H1 (cell line): ENCODE measurements at regions not wholly inside any gene's neighbourhood (a gene's known extent, or its start where the extent isn't known, plus 50 kb on each side); places are given as distances from the start of the nearest gene placed in this dataset.

Experiments used
- CTCF ChIA-PET: fragments of 300-600 bp; sonication (Branson Sonifier 250); formaldehyde crosslinking; loops from one replicate; lab custom pipeline; 2021; ENCODE audit not compliant: partially characterized antibody; lab: Charles Lee
- POLR2A ChIA-PET: fragments of 300-600 bp; sonication (Branson Sonifier 250); formaldehyde crosslinking; loops from one replicate; lab custom pipeline; 2021; ENCODE audit warnings: inconsistent platforms; ENCODE audit not compliant: partially characterized antibody; lab: Charles Lee
- DNase-seq, 2 experiments: peaks; one replicate each; pipeline versions ENCODE4 v3.0.0 to v3.0.0-alpha.2; 2010 to 2022; ENCODE audit warnings: low spot score in 2 of 2, low read depth in 1 of 2, mixed read lengths in 1 of 2
- FAIRE-seq: peaks from 2 replicates; lab custom pipeline; 2011; peaks lifted over from hg19 to GRCh38; lab: Jason Lieb, UNC
- H2AFZ ChIP-seq: 2 replicates; pipeline ENCODE4 v1.8.1; 2012; ENCODE audit warnings: low read length, inconsistent platforms
- H2AK5ac ChIP-seq: 2 replicates; pipeline ENCODE4 v1.6.1; 2013; ENCODE audit warnings: low read depth, low read length
- H2BK120ac ChIP-seq: replicated peaks from 2 replicates; pipeline ENCODE3; 2013; ENCODE audit warnings: low read depth, low read length, inconsistent platforms
- H2BK12ac ChIP-seq: 2 replicates; pipeline ENCODE4 v1.6.1; 2013; ENCODE audit warnings: low read depth, low read length
- H2BK15ac ChIP-seq: 2 replicates; pipeline ENCODE4 v1.6.1; 2013; ENCODE audit warnings: low read length
- H2BK20ac ChIP-seq: 2 replicates; pipeline ENCODE4 v1.6.1; 2013; ENCODE audit warnings: low read length
- H2BK5ac ChIP-seq: 2 replicates; pipeline ENCODE4 v1.6.1; 2013; ENCODE audit warnings: low read depth, low read length
- H3K14ac ChIP-seq: 2 replicates; pipeline ENCODE4 v1.6.1; 2013; ENCODE audit warnings: inconsistent platforms; ENCODE audit not compliant: insufficient read length
- H3K18ac ChIP-seq: 2 replicates; pipeline ENCODE4 v1.6.1; 2013; ENCODE audit warnings: low read length; ENCODE audit errors: extremely low read depth
- H3K23ac ChIP-seq: 2 replicates; pipeline ENCODE4 v1.6.1; 2013; ENCODE audit warnings: inconsistent platforms; ENCODE audit not compliant: insufficient read length
- H3K23me2 ChIP-seq: 2 replicates; pipeline ENCODE4 v1.6.1; 2013; ENCODE audit warnings: low read depth, low read length
- H3K27ac ChIP-seq: 2 replicates; pipeline ENCODE4 v1.6.1; 2011; ENCODE audit warnings: low read depth, low read length, inconsistent platforms
- H3K27me3 ChIP-seq, 4 experiments: replicated peaks in 1 of 4; 1 replicate in 1 of 4; 2 replicates in 3 of 4; pipeline versions ENCODE4 v1.6.1 to v1.8.1; 2011 to 2013; ENCODE audit warnings: low read length in 3 of 4, mild to moderate bottlenecking in 3 of 4, inconsistent platforms in 2 of 4, mixed read lengths in 2 of 4, moderate library complexity in 1 of 4; ENCODE audit not compliant: control insufficient read depth in 3 of 4, insufficient read depth in 3 of 4; ENCODE audit errors: extremely low read depth in 1 of 4
- H3K36me3 ChIP-seq, 4 experiments: 2 replicates each; pipeline versions ENCODE4 v1.6.1 to v1.8.1; 2011 to 2013; ENCODE audit warnings: mild to moderate bottlenecking in 4 of 4, low read length in 3 of 4, moderate library complexity in 2 of 4, control low read depth in 1 of 4, inconsistent platforms in 1 of 4; ENCODE audit not compliant: insufficient read depth in 4 of 4, control insufficient read depth in 2 of 4
- H3K4ac ChIP-seq: replicated peaks from 2 replicates; pipeline ENCODE3; 2013; ENCODE audit warnings: low read length, low read depth, mixed read lengths, inconsistent platforms; ENCODE audit not compliant: insufficient read length
- H3K4me1 ChIP-seq, 4 experiments: replicated peaks in 1 of 4; 1 replicate in 1 of 4; 2 replicates in 3 of 4; pipeline versions ENCODE4 v1.6.1 to v1.8.1; 2011 to 2013; ENCODE audit warnings: low read length in 3 of 4, inconsistent platforms in 2 of 4, mixed read lengths in 1 of 4; ENCODE audit not compliant: insufficient read depth in 4 of 4, control insufficient read depth in 3 of 4
- H3K4me2 ChIP-seq, 2 experiments: 2 replicates each; pipeline versions ENCODE4 v1.6.1 to v1.8.1; 2011 to 2013; ENCODE audit warnings: low read depth in 2 of 2, low read length in 2 of 2, control low read depth in 1 of 2, inconsistent platforms in 1 of 2, mild to moderate bottlenecking in 1 of 2; ENCODE audit not compliant: insufficient read depth in 1 of 2
- H3K4me3 ChIP-seq, 4 experiments: fragments of 200-600, 300-600 bp in 1 of 4; sonication (generic), shearing (Covaris generic), sonication (Bioruptor Twin) in 1 of 4; 2 replicates each; pipeline versions ENCODE4 v1.5.1 to v1.8.1; 2011 to 2016; ENCODE audit warnings: low read length in 4 of 4, low read depth in 3 of 4, control low read depth in 2 of 4, inconsistent platforms in 2 of 4, mild to moderate bottlenecking in 2 of 4, mixed read lengths in 1 of 4, moderate library complexity in 1 of 4; ENCODE audit not compliant: insufficient read depth in 2 of 4; ENCODE audit errors: extremely low read depth in 1 of 4
- H3K56ac ChIP-seq: replicated peaks from 2 replicates; pipeline ENCODE3; 2013; ENCODE audit warnings: low read depth, mild to moderate bottlenecking, mixed read lengths, low read length, inconsistent platforms; ENCODE audit not compliant: insufficient read length
- H3K79me1 ChIP-seq: 2 replicates; pipeline ENCODE4 v1.6.1; 2013; ENCODE audit warnings: low read depth, low read length, control low read depth
- H3K79me2 ChIP-seq, 2 experiments: 2 replicates each; pipeline versions ENCODE4 v1.6.1 to v1.8.1; 2012 to 2013; ENCODE audit warnings: low read length in 2 of 2, mild to moderate bottlenecking in 2 of 2, inconsistent platforms in 1 of 2; ENCODE audit not compliant: insufficient read depth in 2 of 2, control insufficient read depth in 1 of 2
- H3K9ac ChIP-seq, 4 experiments: replicated peaks in 1 of 4; 1 replicate in 1 of 4; 2 replicates in 3 of 4; pipeline versions ENCODE4 v1.6.1 to v1.8.1; 2011 to 2013; ENCODE audit warnings: low read depth in 3 of 4, low read length in 3 of 4, control low read depth in 2 of 4, mild to moderate bottlenecking in 2 of 4, moderate library complexity in 2 of 4, inconsistent platforms in 1 of 4; ENCODE audit errors: extremely low read depth in 1 of 4
- H3K9me3 ChIP-seq, 2 experiments: 2 replicates each; pipeline versions ENCODE4 v1.6.1 to v1.8.1; 2012 to 2013; ENCODE audit warnings: mild to moderate bottlenecking in 2 of 2, moderate library complexity in 2 of 2, control low read depth in 1 of 2, inconsistent platforms in 1 of 2, low read depth in 1 of 2, low read length in 1 of 2, mixed read lengths in 1 of 2; ENCODE audit not compliant: insufficient read depth in 2 of 2
- H4K20me1 ChIP-seq, 2 experiments: replicated peaks in 1 of 2; 2 replicates each; pipeline versions ENCODE3 to v1.8.1; 2011 to 2013; ENCODE audit warnings: inconsistent platforms in 2 of 2, low read length in 2 of 2, mild to moderate bottlenecking in 1 of 2; ENCODE audit not compliant: insufficient read depth in 2 of 2, control insufficient read depth in 1 of 2
- H4K5ac ChIP-seq: 2 replicates; pipeline ENCODE4 v1.6.1; 2013; ENCODE audit warnings: low read length, low read depth, mixed read lengths, inconsistent platforms; ENCODE audit not compliant: insufficient read length
- H4K8ac ChIP-seq: 2 replicates; pipeline ENCODE4 v1.8.0; 2013; ENCODE audit warnings: mild to moderate bottlenecking, moderate library complexity, low read length, inconsistent platforms; ENCODE audit not compliant: insufficient read depth; ENCODE audit errors: extremely low read depth
- H4K91ac ChIP-seq: replicated peaks from 2 replicates; pipeline ENCODE3; 2013; ENCODE audit warnings: low read length, mixed read lengths, inconsistent platforms; ENCODE audit not compliant: insufficient read length
- CHD1 ChIP-seq: IDR thresholded peaks from 2 replicates; pipeline ENCODE4 v1.6.1; 2012; ENCODE audit warnings: low read depth, low read length, improper control_type of control experiment
- CHD2 ChIP-seq: IDR thresholded peaks from 2 replicates; pipeline ENCODE4 v1.6.1; 2012; ENCODE audit warnings: low read length, improper control_type of control experiment
- EP300 ChIP-seq, 2 experiments: IDR thresholded peaks; 1 replicate in 1 of 2; 2 replicates in 1 of 2; pipeline ENCODE4 v1.6.1; 2011 to 2012; ENCODE audit warnings: low read depth in 2 of 2, low read length in 2 of 2, mild to moderate bottlenecking in 2 of 2, borderline replicate concordance in 1 of 2, inconsistent platforms in 1 of 2, moderate library complexity in 1 of 2
- MAFK ChIP-seq: IDR thresholded peaks from 2 replicates; pipeline ENCODE4 v1.6.1; 2012; ENCODE audit warnings: low read depth, mild to moderate bottlenecking, improper control_type of control experiment, low read length
- POLR2A ChIP-seq, 2 experiments: IDR thresholded peaks; 1 replicate in 1 of 2; 2 replicates in 1 of 2; pipeline ENCODE4 v1.6.1; 2011; ENCODE audit warnings: low read depth in 2 of 2, low read length in 2 of 2, mild to moderate bottlenecking in 2 of 2; ENCODE audit errors: control extremely low read depth in 1 of 2
- POLR2AphosphoS5 ChIP-seq: IDR thresholded peaks from 2 replicates; pipeline ENCODE4 v1.6.1; 2011; ENCODE audit warnings: low read depth, low read length
- RFX5 ChIP-seq: IDR thresholded peaks from 2 replicates; pipeline ENCODE4 v1.6.1; 2011; ENCODE audit warnings: low read depth, low read length, improper control_type of control experiment, borderline replicate concordance
- SIN3A ChIP-seq, 2 experiments: IDR thresholded peaks in 1 of 2; conservative IDR thresholded peaks in 1 of 2; 2 replicates each; pipeline ENCODE4 v1.6.1; 2011 to 2012; ENCODE audit warnings: low read length in 2 of 2, improper control_type of control experiment in 1 of 2, low read depth in 1 of 2, mild to moderate bottlenecking in 1 of 2
- SP1 ChIP-seq: IDR thresholded peaks from 2 replicates; pipeline ENCODE4 v1.6.1; 2011; ENCODE audit warnings: low read depth, low read length
- SP4 ChIP-seq: IDR thresholded peaks from 2 replicates; pipeline ENCODE4 v1.6.1; 2012; ENCODE audit warnings: low read length, inconsistent platforms
- SRF ChIP-seq: IDR thresholded peaks from 2 replicates; pipeline ENCODE4 v1.6.1; 2011; ENCODE audit warnings: mild to moderate bottlenecking, low read depth, low read length, moderate library complexity
- TAF7 ChIP-seq: optimal IDR thresholded peaks from 2 replicates; pipeline ENCODE3; 2011; ENCODE audit warnings: low read depth, mild to moderate bottlenecking, inconsistent platforms, low read length, moderate library complexity, borderline replicate concordance
- TBP ChIP-seq: IDR thresholded peaks from 2 replicates; pipeline ENCODE4 v1.6.1; 2011; ENCODE audit warnings: low read depth, low read length, improper control_type of control experiment
- YY1 ChIP-seq: IDR thresholded peaks from 2 replicates; pipeline ENCODE4 v1.6.1; 2011; ENCODE audit warnings: low read depth, mild to moderate bottlenecking, low read length
- WGBS, 2 experiments: shearing (Covaris generic) in 1 of 2; methylation state at CpG; one replicate each; pipeline versions ENCODE4 v1.1.6 to v1.1.7; 2013 to 2015; ENCODE audit warnings: low lambda C conversion rate in 2 of 2, mixed read lengths in 2 of 2, inconsistent platforms in 1 of 2, low coverage in 1 of 2, missing lambda C conversion rate in 1 of 2; ENCODE audit not compliant: insufficient replicate concordance in 2 of 2, insufficient coverage in 1 of 2, insufficient read length in 1 of 2; ENCODE audit errors: extremely low coverage in 1 of 2, missing lambda C conversion rate in 1 of 2; 5-methylcytosine and 5-hydroxymethylcytosine counted together
- TF ChIP-seq, protein P1 (sequence below): IDR thresholded peaks from 2 replicates; pipeline ENCODE4 v1.6.1; 2012; ENCODE audit warnings: low read length, inconsistent platforms

GRCh38 chr12:40579687-40580086 is 112.6 kb upstream of the CNTN1 start:
- H3K18ac ChIP-seq, result no peak overlapping the region
- no peak overlapping the region for H2BK120ac ChIP-seq
- H3K4me2 ChIP-seq, result no peak overlapping the region
- DNase-seq (no peak), FAIRE-seq (no peak)
- POLR2A ChIA-PET, result no interaction called here
- no peaks in the 10 kb centered on the region for H3K23me2 ChIP-seq
- H3K79me1 ChIP-seq, result no peaks in the 10 kb centered on the region
- no peak overlapping the region for H4K8ac ChIP-seq
- WGBS, 2 experiments, result 91% methylated on average over 1 of the region's 1 CpG; no CpG with 5 or more reads in 1 of the 2 experiments
- no peaks in the 10 kb centered on the region for H3K27me3 ChIP-seq
- no peaks in the 10 kb centered on the region for H3K36me3 ChIP-seq
- peaks cover 13 to 17% of the 10 kb centered on the region in 2 experiments for H3K9me3 ChIP-seq
- H2AK5ac ChIP-seq, result no peak overlapping the region
- no peak overlapping the region for H3K4ac ChIP-seq
- CTCF ChIA-PET, result no interaction called here
- no peak overlapping the region for H2BK20ac ChIP-seq
- no peak overlapping the region for H3K14ac ChIP-seq
- no peaks in the 10 kb centered on the region for H3K4me1 ChIP-seq
- H3K27ac ChIP-seq, result no peak overlapping the region
- no peak overlapping the region for H3K9ac ChIP-seq
- no peak overlapping the region for H2BK5ac ChIP-seq
- no peak overlapping the region for H2BK12ac ChIP-seq
- H4K91ac ChIP-seq, result no peak overlapping the region
- H2AFZ ChIP-seq, result no peak overlapping the region
- H3K4me3 ChIP-seq, result no peak overlapping the region
- H4K5ac ChIP-seq, result no peak overlapping the region
- no peak overlapping the region for H2BK15ac ChIP-seq
- H4K20me1 ChIP-seq, result no peaks in the 10 kb centered on the region
- H3K56ac ChIP-seq, result no peak overlapping the region
- H3K23ac ChIP-seq, result no peak overlapping the region
- no peaks in the 10 kb centered on the region for H3K79me2 ChIP-seq
- TF ChIP-seq YY1 (no peak), SRF (no peak), POLR2A (IDR thresholded peaks at IDR 0.05; ENCODE audit: control extremely low read depth in 1 of 2, low read depth in 2 of 2, low read length in 2 of 2) (no peak), CHD2 (no peak), TAF7 (no peak), POLR2AphosphoS5 (no peak), SP4 (no peak), TBP (no peak), CHD1 (no peak), RFX5 (no peak), SIN3A (conservative IDR thresholded peaks at IDR 0.05 in 1 of 2, IDR thresholded peaks at IDR 0.05 in 1 of 2; ENCODE audit: low read depth in 1 of 2, low read length in 2 of 2) (no peak), MAFK (no peak), EP300 (IDR thresholded peaks at IDR 0.05; ENCODE audit: borderline replicate concordance in 1 of 2, low read depth in 2 of 2, low read length in 2 of 2) (no peak), SP1 (no peak)
- TF ChIP-seq, protein P1, sequence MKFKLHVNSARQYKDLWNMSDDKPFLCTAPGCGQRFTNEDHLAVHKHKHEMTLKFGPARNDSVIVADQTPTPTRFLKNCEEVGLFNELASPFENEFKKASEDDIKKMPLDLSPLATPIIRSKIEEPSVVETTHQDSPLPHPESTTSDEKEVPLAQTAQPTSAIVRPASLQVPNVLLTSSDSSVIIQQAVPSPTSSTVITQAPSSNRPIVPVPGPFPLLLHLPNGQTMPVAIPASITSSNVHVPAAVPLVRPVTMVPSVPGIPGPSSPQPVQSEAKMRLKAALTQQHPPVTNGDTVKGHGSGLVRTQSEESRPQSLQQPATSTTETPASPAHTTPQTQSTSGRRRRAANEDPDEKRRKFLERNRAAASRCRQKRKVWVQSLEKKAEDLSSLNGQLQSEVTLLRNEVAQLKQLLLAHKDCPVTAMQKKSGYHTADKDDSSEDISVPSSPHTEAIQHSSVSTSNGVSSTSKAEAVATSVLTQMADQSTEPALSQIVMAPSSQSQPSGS, result no peak
